GM12878 (cell line): ENCODE measurements at regions not wholly inside any gene's neighbourhood (a gene's known extent, or its start where the extent isn't known, plus 50 kb on each side); places are given as distances from the start of the nearest gene placed in this dataset.
A peak's percentile ranks its signal among the peaks of the same experiment; 100 is the strongest.
"Not testable (repeated sequence)": the region's sequence is repeated elsewhere in the genome, so short reads cannot be mapped to it uniquely, and the experiment has no call there.

Experiments used
- ATAC-seq: fragments of 200-7000 bp; cut with Tn5 transposase; 3 replicates; pipeline ENCODE4 v1.9.1; 2020; ENCODE audit warnings: mild to moderate bottlenecking, moderate library complexity
- BruUV-seq: library from RNA; stranded (reverse); fragments of 400-500 nt; replicated peaks from 2 replicates; lab custom pipeline; 2021; lab: Mats Ljungman, UMichigan
- CTCF ChIA-PET: fragments of 300-600 bp; sonication (Branson Sonifier 250); formaldehyde crosslinking; extraction: SDS; loops from one replicate; lab custom pipeline; 2021; ENCODE audit warnings: inconsistent platforms; lab: Yijun Ruan, JAX
- POLR2A ChIA-PET: fragments of 350-600 bp; formaldehyde crosslinking; extraction: SDS; loops from one replicate; lab custom pipeline; 2021; ENCODE audit warnings: inconsistent platforms; lab: Charles Lee
- RAD21 ChIA-PET: fragments of 300-600 bp; sonication (Branson Sonifier 250); formaldehyde crosslinking; loops from one replicate; lab custom pipeline; 2023; ENCODE audit warnings: antibody characterized with exemption; ENCODE audit not compliant: unreplicated experiment; lab: Charles Lee
- SMC1A ChIA-PET: fragments of 300-600 bp; sonication (Branson Sonifier 250); formaldehyde crosslinking; loops from one replicate; lab custom pipeline; 2023; ENCODE audit not compliant: unreplicated experiment, uncharacterized antibody; lab: Charles Lee
- DNase-seq: peaks from one replicate; pipeline ENCODE4 v3.0.0-alpha.2; 2011; ENCODE audit warnings: low read depth, low spot score
- FAIRE-seq: peaks from 3 replicates; lab custom pipeline; 2011; peaks lifted over from hg19 to GRCh38; lab: Jason Lieb, UNC
- H2AFZ ChIP-seq: 2 replicates; pipeline ENCODE4 v1.6.0; 2011; ENCODE audit warnings: low read depth, low read length, control low read depth; ENCODE audit not compliant: control insufficient read depth
- H3K27ac ChIP-seq: 2 replicates; pipeline ENCODE4 v1.5.1; 2011; ENCODE audit warnings: control low read depth; ENCODE audit not compliant: control insufficient read depth, insufficient read depth
- H3K27me3 ChIP-seq, 2 experiments: replicated peaks in 1 of 2; 2 replicates each; pipeline versions ENCODE4 v1.6.0 to v1.6.1; 2011; ENCODE audit warnings: low read length in 1 of 2; ENCODE audit not compliant: control insufficient read depth in 2 of 2, insufficient read depth in 2 of 2
- H3K36me3 ChIP-seq, 2 experiments: 2 replicates each; pipeline ENCODE4 v1.5.1; 2011; ENCODE audit warnings: low read length in 1 of 2; ENCODE audit not compliant: control insufficient read depth in 2 of 2, insufficient read depth in 2 of 2
- H3K4me1 ChIP-seq: 2 replicates; pipeline ENCODE4 v1.6.1; 2011; ENCODE audit warnings: mild to moderate bottlenecking, low read length, moderate library complexity, mixed read lengths; ENCODE audit not compliant: control insufficient read depth, insufficient read depth
- H3K4me2 ChIP-seq: 2 replicates; pipeline ENCODE4 v1.6.0; 2011; ENCODE audit warnings: control low read depth; ENCODE audit not compliant: control insufficient read depth, insufficient read depth
- H3K4me3 ChIP-seq: fragments of 200-600 bp; sonication (generic); 2 replicates; pipeline ENCODE4 v1.5.1; 2016
- H3K79me2 ChIP-seq: 2 replicates; pipeline ENCODE4 v1.6.0; 2011; ENCODE audit warnings: low read length; ENCODE audit not compliant: control insufficient read depth, insufficient read depth
- H3K9ac ChIP-seq: 2 replicates; pipeline ENCODE4 v1.8.0; 2011; ENCODE audit warnings: low read length, control low read depth, mixed read lengths; ENCODE audit not compliant: control insufficient read depth, insufficient read depth
- H3K9me3 ChIP-seq: replicated peaks from 3 replicates; pipeline ENCODE4 v1.5.1; 2011; ENCODE audit warnings: mild to moderate bottlenecking, low read length; ENCODE audit not compliant: control insufficient read depth, insufficient read depth
- H4K20me1 ChIP-seq: 2 replicates; pipeline ENCODE4 v1.6.0; 2011; ENCODE audit not compliant: control insufficient read depth, insufficient read depth
- CBFB ChIP-seq: IDR thresholded peaks from 2 replicates; pipeline ENCODE4 v1.6.1; 2016; ENCODE audit warnings: antibody characterized with exemption, low read depth
- EED ChIP-seq: sonication (generic); IDR thresholded peaks from 2 replicates; pipeline ENCODE4 v1.6.1; 2016; ENCODE audit warnings: antibody characterized with exemption, low read depth
- FOXM1 ChIP-seq: IDR thresholded peaks from 2 replicates; pipeline ENCODE4 v1.6.1; 2012; ENCODE audit warnings: low read depth, mild to moderate bottlenecking, inconsistent platforms, low read length, moderate library complexity
- IKZF2 ChIP-seq, 2 experiments: fragments of 450-650 bp; IDR thresholded peaks; 2 replicates each; pipeline ENCODE4 v1.6.1; 2017; ENCODE audit warnings: mild to moderate bottlenecking in 2 of 2, moderate library complexity in 2 of 2
- MEF2A ChIP-seq: IDR thresholded peaks from 2 replicates; pipeline ENCODE4 v1.6.1; 2011; ENCODE audit warnings: low read depth, mild to moderate bottlenecking, low read length, moderate library complexity; ENCODE audit not compliant: insufficient read depth
- MEF2B ChIP-seq: fragments of 450-650 bp; IDR thresholded peaks from 2 replicates; pipeline ENCODE4 v1.6.1; 2018; ENCODE audit warnings: mild to moderate bottlenecking, moderate library complexity; ENCODE audit not compliant: partially characterized antibody, poor library complexity, severe bottlenecking
- NFIC ChIP-seq: IDR thresholded peaks from 2 replicates; pipeline ENCODE4 v1.6.1; 2012; ENCODE audit warnings: low read depth, mild to moderate bottlenecking, inconsistent platforms, low read length, moderate library complexity
- NFYB ChIP-seq: IDR thresholded peaks from 2 replicates; pipeline ENCODE4 v1.6.1; 2011; ENCODE audit warnings: low read depth, mild to moderate bottlenecking, low read length, improper control_type of control experiment, moderate library complexity; ENCODE audit not compliant: insufficient read depth
- PAX5 ChIP-seq: IDR thresholded peaks from 2 replicates; pipeline ENCODE4 v1.6.1; 2011; ENCODE audit warnings: low read depth, low read length, borderline replicate concordance
- RUNX3 ChIP-seq: IDR thresholded peaks from 2 replicates; pipeline ENCODE4 v1.6.1; 2012; ENCODE audit warnings: low read length, inconsistent platforms
- TCF12 ChIP-seq: IDR thresholded peaks from 2 replicates; pipeline ENCODE4 v1.6.1; 2011; ENCODE audit warnings: low read depth, mild to moderate bottlenecking, low read length
- whole genome bisulfite sequencing: methylation state at CpG from one replicate; pipeline ENCODE4 v1.1.6; 2016; ENCODE audit warnings: low lambda C conversion rate; ENCODE audit not compliant: insufficient replicate concordance, insufficient coverage; ENCODE audit errors: missing lambda C conversion rate; 5-methylcytosine and 5-hydroxymethylcytosine counted together
- in situ Hi-C: fragments of 300-500 bp; cut with MboI; formaldehyde crosslinking; loops from 9 replicates; pipeline ENCODE4 v1.14.3; 2018; ENCODE audit warnings: mixed read lengths
- intact Hi-C: fragments of 100-400 bp; cut with micrococcal nuclease; formaldehyde crosslinking; loops from one replicate; pipeline ENCODE4 v1.14.2; 2022; ENCODE audit not compliant: unreplicated experiment

- H3K4me3 ChIP-seq, RAD21 ChIA-PET, H3K79me2 ChIP-seq, intact Hi-C loops, H3K9ac ChIP-seq, H3K4me1 ChIP-seq, H3K27me3 ChIP-seq, CTCF ChIA-PET, H2AFZ ChIP-seq, POLR2A ChIA-PET, H3K9me3 ChIP-seq, DNase-seq, H4K20me1 ChIP-seq, FAIRE-seq, H3K27ac ChIP-seq, in situ Hi-C loops, BruUV-seq, H3K36me3 ChIP-seq: not testable (repeated sequence)
- SMC1A ChIA-PET, result interaction anchor here (1.4 kb wide), 1 partner anchor 9 kb away, joined by 4 read pairs; no protein-coding TSS in a partner anchor
- peak; percentile 41; the same call in 1 of the 2 replicates for TF ChIP-seq PAX5
- peak; percentile 60; the same call in 1 of the 2 replicates for TF ChIP-seq NFIC
- TF ChIP-seq MEF2A, result peak; percentile 75
- peak; percentile 82 for TF ChIP-seq RUNX3
- peak; percentile 56; the same call in 1 of the 2 replicates for TF ChIP-seq EED
- TF ChIP-seq NFYB, result peak; percentile 72; the same call in 1 of the 2 replicates
- peak; percentile 39 for TF ChIP-seq MEF2B
- TF ChIP-seq TCF12, result 0 out of 2 replicates have a peak, but pooled peaks have one; percentile 42
- TF ChIP-seq CBFB, result peak; percentile 31; the same call in 1 of the 2 replicates
- peak; percentile 36; the same call in 1 of the 2 replicates for TF ChIP-seq FOXM1
- peak; percentile 44 to 48; a peak in 2 of 4 replicates for TF ChIP-seq IKZF2 (IDR thresholded peaks at IDR 0.05)
- ATAC-seq, result peak; percentile 38; the same call in 2 of the 3 replicates
- peak overlapping the region; percentile 49 for H3K4me2 ChIP-seq
- 27% methylated on average over 21 of the region's 21 CpGs for WGBS
These were observed 378.2 kb upstream of the CCDC54 start for GRCh38 chr3:106998841-106999682.
